Osteocyte (in vitro differentiated cells): ENCODE measurements at regions not wholly inside any gene's neighbourhood (a gene's known extent, or its start where the extent isn't known, plus 50 kb on each side); places are given as distances from the start of the nearest gene placed in this dataset.

Experiments used
- DNase-seq: peaks from one replicate; pipeline ENCODE4 v3.0.0; 2021; ENCODE audit warnings: mixed read lengths; ENCODE audit not compliant: unreplicated experiment; ENCODE audit errors: extremely low spot score
- H3K27ac Mint-ChIP-seq: one replicate; pipeline ENCODE4 v1.8.0; 2021; ENCODE audit warnings: mild to moderate bottlenecking, mixed read lengths; ENCODE audit not compliant: unreplicated experiment
- H3K27me3 Mint-ChIP-seq: one replicate; pipeline ENCODE4 v1.8.0; 2021; ENCODE audit warnings: mixed read lengths; ENCODE audit not compliant: unreplicated experiment
- H3K36me3 Mint-ChIP-seq: one replicate; pipeline ENCODE4 v1.8.0; 2021; ENCODE audit warnings: mixed read lengths; ENCODE audit not compliant: unreplicated experiment
- H3K4me1 Mint-ChIP-seq: one replicate; pipeline ENCODE4 v1.8.0; 2021; ENCODE audit warnings: mixed read lengths; ENCODE audit not compliant: unreplicated experiment
- H3K4me3 Mint-ChIP-seq: one replicate; pipeline ENCODE4 v1.8.0; 2021; ENCODE audit warnings: mild to moderate bottlenecking, moderate library complexity, mixed read lengths; ENCODE audit not compliant: unreplicated experiment
- H3K9me3 Mint-ChIP-seq: one replicate; pipeline ENCODE4 v1.8.0; 2021; ENCODE audit warnings: mixed read lengths; ENCODE audit not compliant: unreplicated experiment
- CTCF ChIP-seq: fragments of 200-600 bp; sonication (generic); IDR thresholded peaks from 2 replicates; pipeline ENCODE4 v1.5.0; 2021; ENCODE audit warnings: antibody characterized with exemption, mild to moderate bottlenecking, moderate library complexity

- Mint-ChIP-seq H3K4me1 (no peaks in the 10 kb centered on the region), H3K27me3 (no peaks in the 10 kb centered on the region), H3K9me3 (peaks cover 3% of the 10 kb centered on the region), H3K36me3 (no peaks in the 10 kb centered on the region), H3K27ac (no peak overlapping the region), H3K4me3 (no peak overlapping the region)
- no peak for DNase-seq
- no peak for TF ChIP-seq CTCF
These were observed 1060.0 kb upstream of the MIR17HG start for GRCh38 chr13:90287521-90287920.

GRCh38 chr13:90293793-90294361, 1053.6 kb upstream of the MIR17HG start:
- no peaks in the 10 kb centered on the region for H3K9me3 Mint-ChIP-seq
- TF ChIP-seq CTCF = no peak
- H3K36me3 Mint-ChIP-seq = no peaks in the 10 kb centered on the region
- DNase-seq = no peak
- H3K4me1 Mint-ChIP-seq = no peaks in the 10 kb centered on the region
- no peak overlapping the region for H3K27ac Mint-ChIP-seq
- H3K4me3 Mint-ChIP-seq = no peak overlapping the region
- no peaks in the 10 kb centered on the region for H3K27me3 Mint-ChIP-seq

GRCh38 chr13:90299238-90299637, 1048.2 kb upstream of the MIR17HG start:
- no peak for TF ChIP-seq CTCF
- Mint-ChIP-seq H3K4me3 (no peak overlapping the region), H3K36me3 (no peaks in the 10 kb centered on the region), H3K27me3 (no peaks in the 10 kb centered on the region), H3K4me1 (peaks cover 4% of the 10 kb centered on the region), H3K27ac (no peak overlapping the region), H3K9me3 (no peaks in the 10 kb centered on the region)
- no peak for DNase-seq

- H3K9me3 Mint-ChIP-seq = no peaks in the 10 kb centered on the region
- TF ChIP-seq CTCF = no peak
- no peak overlapping the region for H3K27ac Mint-ChIP-seq
- H3K4me3 Mint-ChIP-seq = no peak overlapping the region
- no peaks in the 10 kb centered on the region for H3K36me3 Mint-ChIP-seq
- H3K27me3 Mint-ChIP-seq = no peaks in the 10 kb centered on the region
- DNase-seq = no peak
- H3K4me1 Mint-ChIP-seq = peaks cover 4% of the 10 kb centered on the region
These were observed 1047.5 kb upstream of the MIR17HG start for GRCh38 chr13:90300015-90300414.

GRCh38 chr13:90302107-90302506, 1045.4 kb upstream of the MIR17HG start:
- Mint-ChIP-seq H3K4me1 (peaks cover 4% of the 10 kb centered on the region), H3K9me3 (no peaks in the 10 kb centered on the region), H3K36me3 (no peaks in the 10 kb centered on the region), H3K4me3 (no peak overlapping the region), H3K27ac (no peak overlapping the region), H3K27me3 (no peaks in the 10 kb centered on the region)
- TF ChIP-seq CTCF = no peak
- DNase-seq = no peak
